Heart left ventricle (tissue), 13 donors: ENCODE measurements at regions not wholly inside any gene's neighbourhood (a gene's known extent, or its start where the extent isn't known, plus 50 kb on each side); places are given as distances from the start of the nearest gene placed in this dataset.

Source experiments
- CTCF ChIP-seq, 12 donors: fragments of 200-600 bp; sonication (generic) in 4 of 12; IDR thresholded peaks; one replicate each; pipeline versions ENCODE4 v1.5.0 to v1.8.0; 2018 to 2022; ENCODE audit warnings: antibody characterized with exemption in 12 of 12, mild to moderate bottlenecking in 5 of 12
- POLR2A ChIP-seq, 2 donors: fragments of 450-650 bp; IDR thresholded peaks; one replicate each; pipeline ENCODE4 v1.6.1; 2017; ENCODE audit warnings: antibody characterized with exemption in 2 of 2, mild to moderate bottlenecking in 2 of 2, moderate library complexity in 2 of 2
- donor health status: ischemic (EF 13 %, LVEDD 7.1; RV severe dilation, severe dysfunction).
- donor health status: DM: no; HTN: yes; CAD: no.
- donor health status: DM: no; HTN: no; CAD: no.
- donor health status: ischemic (EF 25% LVEDD 6.9; RV normal size, moderate dysfunction).
- donor health status: ischemic (EF 25% LVEDD 5.7; RV mildly dilated, moderate dysfunction).
- donor health status: ischemic (EF 35%, LVEDD 5.7; RV mildly dilated, moderate dysfunction).
- donor health status: nonischemic (EF 11% LVEDD 7.7; RV severe dilation, severe dysfunction).
- donor health status: DM: yes; HTN: yes; CAD: no.
- donor health status: PGD.
- donor health status: ischemic (EF 29% LVEDD 5.4; RV normal size, mild dysfunction).
- donor health status: nonischemic (EF 23%, LVEDD 6.1; RV moderate dilation, normal function).

GRCh38 chr22:22397292-22397870, 111.2 kb downstream of the ZNF280B start:
- TF ChIP-seq CTCF (IDR thresholded peaks at IDR 0.05) (peak in 1 of 12 donors; percentile 19), POLR2A (IDR thresholded peaks at IDR 0.05) (no peak)
